ENCODE measurements at regions not wholly inside any gene's neighbourhood (a gene's known extent, or its start where the extent isn't known, plus 50 kb on each side); places are given as distances from the start of the nearest gene placed in this dataset.

DNA sequence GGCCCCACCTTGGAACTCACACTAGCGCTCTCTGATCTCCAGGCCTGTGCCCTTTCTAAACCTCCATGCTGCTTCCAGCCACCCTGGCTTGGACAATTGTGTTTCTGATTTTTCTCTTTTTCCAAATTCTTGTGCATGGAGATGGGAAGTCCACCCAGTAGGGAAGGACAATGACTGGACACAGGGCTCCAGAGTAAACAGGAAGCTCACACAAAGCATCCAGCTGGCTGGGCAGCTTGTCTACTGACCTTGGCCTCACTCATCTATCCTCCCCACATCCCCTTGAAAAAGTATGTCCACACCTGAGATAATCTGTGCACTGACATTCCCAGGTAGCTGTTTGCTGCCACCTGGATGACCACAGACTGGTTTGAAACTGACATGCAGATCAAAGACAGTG is 331.2 kb upstream of the MAF start:
- Histone ChIP-seq H3K36me3 (ENCODE audit: control insufficient read depth in 2 of 2, extremely low read depth in 1 of 2, insufficient read depth in 2 of 2, low read length in 2 of 2) (no peaks in the 10 kb centered on the region), H4K20me1 (replicated peaks; ENCODE audit: control insufficient read depth, extremely low read depth, insufficient read depth, low read length) (no peaks in the 10 kb centered on the region), H3K9me1 (replicated peaks; ENCODE audit: control insufficient read depth, extremely low read depth, insufficient read depth, low read length) (no peaks in the 10 kb centered on the region), H3K4me3 (replicated peaks in 1 of 3; ENCODE audit: insufficient read depth in 1 of 3, low read depth in 1 of 3, low read length in 3 of 3) (no peak overlapping the region), H2AFZ (ENCODE audit: low read depth, low read length) (no peak overlapping the region), H3K9ac (replicated peaks; ENCODE audit: extremely low read depth, insufficient read depth, low read length) (no peak overlapping the region), H3K4me1 (ENCODE audit: control insufficient read depth, extremely low read depth, insufficient read depth, low read length) (no peaks in the 10 kb centered on the region), H3K27ac (ENCODE audit: insufficient read depth, low read depth, low read length) (no peak overlapping the region), H3K4me2 (ENCODE audit: insufficient read depth, low read length) (no peak overlapping the region), H3K79me2 (ENCODE audit: control insufficient read depth, insufficient read depth, low read length) (no peaks in the 10 kb centered on the region), H3K27me3 (ENCODE audit: control insufficient read depth in 2 of 2, insufficient read depth in 2 of 2, low read length in 2 of 2) (no peaks in the 10 kb centered on the region), H3K9me3 (replicated peaks; ENCODE audit: control insufficient read depth, insufficient read depth, low read length) (peaks cover 2% of the 10 kb centered on the region)
- DNase-seq (ENCODE audit: low read depth, low spot score) (no peak), FAIRE-seq (no peak)
- dilution Hi-C loops (cut with MboI; ENCODE audit: extremely low pct_ligation_motif_present, low sequenced_read_pairs) (no loop called here), intact Hi-C loops (cut with micrococcal nuclease) (no loop called here)
- ChIA-PET POLR2A (no interaction called here), CTCF (no interaction called here)
- no TSS peak for BruUV-seq (replicated peaks)
- TF ChIP-seq POLR2A (IDR thresholded peaks at IDR 0.05; ENCODE audit: low read depth, low read length) = no peak
- TF ChIP-seq, protein P1, sequence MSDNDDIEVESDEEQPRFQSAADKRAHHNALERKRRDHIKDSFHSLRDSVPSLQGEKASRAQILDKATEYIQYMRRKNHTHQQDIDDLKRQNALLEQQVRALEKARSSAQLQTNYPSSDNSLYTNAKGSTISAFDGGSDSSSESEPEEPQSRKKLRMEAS (IDR thresholded peaks at IDR 0.05; ENCODE audit: insufficient read depth, insufficient read length) = no peak
- TF ChIP-seq MYC (IDR thresholded peaks at IDR 0.05; ENCODE audit: low read depth, low read length) = no peak
- no peak for TF ChIP-seq GATA2 (IDR thresholded peaks at IDR 0.05; ENCODE audit: insufficient read depth, insufficient read length, low read depth, low read length)
- TF ChIP-seq, protein P2, sequence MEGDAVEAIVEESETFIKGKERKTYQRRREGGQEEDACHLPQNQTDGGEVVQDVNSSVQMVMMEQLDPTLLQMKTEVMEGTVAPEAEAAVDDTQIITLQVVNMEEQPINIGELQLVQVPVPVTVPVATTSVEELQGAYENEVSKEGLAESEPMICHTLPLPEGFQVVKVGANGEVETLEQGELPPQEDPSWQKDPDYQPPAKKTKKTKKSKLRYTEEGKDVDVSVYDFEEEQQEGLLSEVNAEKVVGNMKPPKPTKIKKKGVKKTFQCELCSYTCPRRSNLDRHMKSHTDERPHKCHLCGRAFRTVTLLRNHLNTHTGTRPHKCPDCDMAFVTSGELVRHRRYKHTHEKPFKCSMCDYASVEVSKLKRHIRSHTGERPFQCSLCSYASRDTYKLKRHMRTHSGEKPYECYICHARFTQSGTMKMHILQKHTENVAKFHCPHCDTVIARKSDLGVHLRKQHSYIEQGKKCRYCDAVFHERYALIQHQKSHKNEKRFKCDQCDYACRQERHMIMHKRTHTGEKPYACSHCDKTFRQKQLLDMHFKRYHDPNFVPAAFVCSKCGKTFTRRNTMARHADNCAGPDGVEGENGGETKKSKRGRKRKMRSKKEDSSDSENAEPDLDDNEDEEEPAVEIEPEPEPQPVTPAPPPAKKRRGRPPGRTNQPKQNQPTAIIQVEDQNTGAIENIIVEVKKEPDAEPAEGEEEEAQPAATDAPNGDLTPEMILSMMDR (IDR thresholded peaks at IDR 0.05; ENCODE audit: extremely low read depth in 1 of 2, insufficient read depth in 1 of 2, low read depth in 1 of 2, low read length in 2 of 2) = no peak
- no peak for TF ChIP-seq POLR2AphosphoS5 (IDR thresholded peaks at IDR 0.05; ENCODE audit: insufficient read depth, low read depth, low read length)
- no peak for TF ChIP-seq FOS (IDR thresholded peaks at IDR 0.05; ENCODE audit: borderline replicate concordance, insufficient read depth, low read length)
- TF ChIP-seq JUN (IDR thresholded peaks at IDR 0.05; ENCODE audit: borderline replicate concordance, insufficient read depth, insufficient read length, low read depth) = no peak
- TF ChIP-seq EZH2 (IDR thresholded peaks at IDR 0.05; ENCODE audit: borderline replicate concordance, low read depth, low read length, severe bottlenecking) = no peak

Measured in endothelial cell of umbilical vein (primary cell).